ENCODE measurements at regions not wholly inside any gene's neighbourhood (a gene's known extent, or its start where the extent isn't known, plus 50 kb on each side); places are given as distances from the start of the nearest gene placed in this dataset.
"Not testable (repeated sequence)": the region's sequence is repeated elsewhere in the genome, so short reads cannot be mapped to it uniquely, and the experiment has no call there.

GRCh38 chr15:24485885-24486567 lies 189.5 kb upstream of the NPAP1 start:
- DNase-seq (ENCODE audit: low read depth); H3K4me3 ChIP-seq (ENCODE audit: low read depth, low read length): not testable (repeated sequence)

DNA sequence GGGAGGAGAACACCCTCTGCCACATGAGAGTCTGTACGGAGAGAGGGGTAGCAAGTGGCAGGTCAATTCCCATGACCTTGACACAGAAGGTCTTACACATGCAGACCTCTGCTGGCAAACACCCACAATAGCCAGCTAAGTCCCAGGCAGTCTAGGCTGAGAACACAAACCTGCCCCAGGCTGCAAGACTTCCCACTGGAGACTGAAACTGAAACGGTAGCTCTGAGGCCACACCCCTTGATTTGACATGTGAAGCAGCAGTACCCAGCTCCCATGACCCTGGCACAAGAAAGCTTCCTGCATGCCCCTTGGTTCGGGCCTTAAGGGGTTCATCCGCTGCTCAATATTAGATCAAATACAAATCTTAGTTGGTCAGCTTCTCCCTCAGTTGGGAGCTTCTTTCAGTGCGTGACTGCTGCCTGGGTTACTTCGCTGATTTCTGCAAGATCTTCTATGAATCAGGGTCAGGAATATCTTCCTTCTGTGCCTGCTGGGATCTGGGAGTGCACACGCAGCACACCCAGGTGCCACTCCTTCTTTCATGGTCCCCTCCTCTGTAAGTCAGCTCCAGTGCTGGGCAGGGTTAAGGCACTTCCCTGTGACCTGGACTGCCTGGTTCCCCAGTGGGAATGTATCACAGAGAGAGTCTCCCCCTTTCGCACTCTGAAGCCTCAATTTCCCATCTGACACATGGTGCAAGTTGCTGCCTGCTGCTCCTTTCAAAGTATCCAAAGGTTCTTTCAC lies 187.2 kb upstream of the NPAP1 start:
- not testable (repeated sequence) for DNase-seq (ENCODE audit: low read depth)

GRCh38 chr15:24505216-24505615 lies 170.4 kb upstream of the NPAP1 start:
- not testable (repeated sequence) for H3K4me3 ChIP-seq (ENCODE audit: low read depth, low read length); DNase-seq (ENCODE audit: low read depth)

More for the DNA sequence above, 187.2 kb upstream of the NPAP1 start:
- not testable (repeated sequence) for H3K4me3 ChIP-seq (ENCODE audit: low read depth, low read length)

DNA sequence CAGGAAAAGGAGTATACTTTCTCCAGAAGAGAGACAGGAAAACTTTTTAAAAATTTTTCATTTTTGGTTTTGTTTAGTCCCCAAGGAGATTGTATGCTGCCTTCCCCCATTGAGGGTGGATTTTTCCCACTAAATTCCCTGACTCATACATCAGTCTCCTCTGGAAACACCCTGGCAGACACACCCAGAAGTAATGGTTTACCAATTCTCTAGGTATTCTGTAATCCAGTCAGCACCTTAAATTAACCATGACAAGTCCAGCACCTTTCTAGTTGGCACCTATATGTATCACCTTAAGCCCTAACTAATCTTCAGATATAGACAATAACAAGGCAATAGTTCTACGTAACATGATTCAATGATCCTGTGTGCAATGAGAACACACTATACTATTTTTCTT lies 165.9 kb upstream of the NPAP1 start:
- DNase-seq (ENCODE audit: low read depth); H3K4me3 ChIP-seq (ENCODE audit: low read depth, low read length): not testable (repeated sequence)

GRCh38 chr15:24511598-24511997 lies 164.0 kb upstream of the NPAP1 start:
- not testable (repeated sequence) for DNase-seq (ENCODE audit: low read depth); H3K4me3 ChIP-seq (ENCODE audit: low read depth, low read length)

GRCh38 chr15:24518772-24519171 lies 156.8 kb upstream of the NPAP1 start:
- not testable (repeated sequence) for DNase-seq (ENCODE audit: low read depth); H3K4me3 ChIP-seq (ENCODE audit: low read depth, low read length)

GRCh38 chr15:24531235-24531634 lies 144.3 kb upstream of the NPAP1 start:
- DNase-seq (ENCODE audit: low read depth); H3K4me3 ChIP-seq (ENCODE audit: low read depth, low read length): not testable (repeated sequence)

DNA sequence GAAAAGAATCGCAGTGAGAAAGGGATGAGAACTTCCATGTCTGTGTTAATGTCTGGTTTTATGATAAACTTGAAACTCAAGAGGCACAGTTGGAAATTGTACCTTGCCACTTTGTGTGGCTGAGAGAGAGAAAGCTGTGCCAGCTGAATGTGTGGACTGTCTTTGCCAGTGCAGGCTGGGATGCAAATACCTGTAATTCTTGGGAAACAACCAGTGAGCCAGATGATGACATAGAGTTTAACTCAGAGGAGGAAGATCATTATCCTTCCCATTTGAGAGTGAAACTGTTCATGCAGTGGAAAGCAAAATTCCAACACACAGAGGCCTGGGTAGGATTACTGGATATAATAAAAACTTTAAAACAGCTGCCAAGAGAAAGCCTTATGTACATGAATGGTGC lies 141.5 kb upstream of the NPAP1 start:
- not testable (repeated sequence) for H3K4me3 ChIP-seq (ENCODE audit: low read depth, low read length); DNase-seq (ENCODE audit: low read depth)

- not testable (repeated sequence) for H3K4me3 ChIP-seq (ENCODE audit: low read depth, low read length)
These were observed 118.3 kb upstream of the NPAP1 start for GRCh38 chr15:24557281-24557680.

GRCh38 chr15:24607636-24608035 lies 67.9 kb upstream of the NPAP1 start:
- no peak overlapping the region for H3K4me3 ChIP-seq (ENCODE audit: low read depth, low read length)
- DNase-seq (ENCODE audit: low read depth): no peak
- TF ChIP-seq, protein P1, sequence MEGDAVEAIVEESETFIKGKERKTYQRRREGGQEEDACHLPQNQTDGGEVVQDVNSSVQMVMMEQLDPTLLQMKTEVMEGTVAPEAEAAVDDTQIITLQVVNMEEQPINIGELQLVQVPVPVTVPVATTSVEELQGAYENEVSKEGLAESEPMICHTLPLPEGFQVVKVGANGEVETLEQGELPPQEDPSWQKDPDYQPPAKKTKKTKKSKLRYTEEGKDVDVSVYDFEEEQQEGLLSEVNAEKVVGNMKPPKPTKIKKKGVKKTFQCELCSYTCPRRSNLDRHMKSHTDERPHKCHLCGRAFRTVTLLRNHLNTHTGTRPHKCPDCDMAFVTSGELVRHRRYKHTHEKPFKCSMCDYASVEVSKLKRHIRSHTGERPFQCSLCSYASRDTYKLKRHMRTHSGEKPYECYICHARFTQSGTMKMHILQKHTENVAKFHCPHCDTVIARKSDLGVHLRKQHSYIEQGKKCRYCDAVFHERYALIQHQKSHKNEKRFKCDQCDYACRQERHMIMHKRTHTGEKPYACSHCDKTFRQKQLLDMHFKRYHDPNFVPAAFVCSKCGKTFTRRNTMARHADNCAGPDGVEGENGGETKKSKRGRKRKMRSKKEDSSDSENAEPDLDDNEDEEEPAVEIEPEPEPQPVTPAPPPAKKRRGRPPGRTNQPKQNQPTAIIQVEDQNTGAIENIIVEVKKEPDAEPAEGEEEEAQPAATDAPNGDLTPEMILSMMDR (conservative IDR thresholded peaks at IDR 0.05; ENCODE audit: low read depth, low read length): no peak

More at GRCh38 chr15:24557281-24557680, 118.3 kb upstream of the NPAP1 start:
- not testable (repeated sequence) for DNase-seq (ENCODE audit: low read depth)

- no peak for DNase-seq (ENCODE audit: low read depth)
- TF ChIP-seq, protein P1 (conservative IDR thresholded peaks at IDR 0.05; ENCODE audit: low read depth, low read length): no peak
- no peak overlapping the region for H3K4me3 ChIP-seq (ENCODE audit: low read depth, low read length)
These were observed 57.9 kb upstream of the NPAP1 start for GRCh38 chr15:24617646-24618045.

GRCh38 chr15:24621630-24622215 lies 53.9 kb upstream of the NPAP1 start:
- TF ChIP-seq, protein P1 (conservative IDR thresholded peaks at IDR 0.05; ENCODE audit: low read depth, low read length): no peak
- no peak overlapping the region for H3K4me3 ChIP-seq (ENCODE audit: low read depth, low read length)
- DNase-seq (ENCODE audit: low read depth): no peak

Measured in epithelial cell of proximal tubule (primary cell).